H1 (cell line): ENCODE measurements at regions not wholly inside any gene's neighbourhood (a gene's known extent, or its start where the extent isn't known, plus 50 kb on each side); places are given as distances from the start of the nearest gene placed in this dataset.

ENCODE experiments used
- CTCF ChIA-PET: fragments of 300-600 bp; sonication (Branson Sonifier 250); formaldehyde crosslinking; loops from one replicate; lab custom pipeline; 2021; ENCODE audit not compliant: partially characterized antibody; lab: Charles Lee
- POLR2A ChIA-PET: fragments of 300-600 bp; sonication (Branson Sonifier 250); formaldehyde crosslinking; loops from one replicate; lab custom pipeline; 2021; ENCODE audit warnings: inconsistent platforms; ENCODE audit not compliant: partially characterized antibody; lab: Charles Lee
- DNase-seq, 2 experiments: peaks; one replicate each; pipeline versions ENCODE4 v3.0.0 to v3.0.0-alpha.2; 2010 to 2022; ENCODE audit warnings: low spot score in 2 of 2, low read depth in 1 of 2, mixed read lengths in 1 of 2
- FAIRE-seq: peaks from 2 replicates; lab custom pipeline; 2011; peaks lifted over from hg19 to GRCh38; lab: Jason Lieb, UNC
- H2AFZ ChIP-seq: 2 replicates; pipeline ENCODE4 v1.8.1; 2012; ENCODE audit warnings: low read length, inconsistent platforms
- H2AK5ac ChIP-seq: 2 replicates; pipeline ENCODE4 v1.6.1; 2013; ENCODE audit warnings: low read depth, low read length
- H2BK120ac ChIP-seq: replicated peaks from 2 replicates; pipeline ENCODE3; 2013; ENCODE audit warnings: low read depth, low read length, inconsistent platforms
- H2BK12ac ChIP-seq: 2 replicates; pipeline ENCODE4 v1.6.1; 2013; ENCODE audit warnings: low read depth, low read length
- H2BK15ac ChIP-seq: 2 replicates; pipeline ENCODE4 v1.6.1; 2013; ENCODE audit warnings: low read length
- H2BK20ac ChIP-seq: 2 replicates; pipeline ENCODE4 v1.6.1; 2013; ENCODE audit warnings: low read length
- H2BK5ac ChIP-seq: 2 replicates; pipeline ENCODE4 v1.6.1; 2013; ENCODE audit warnings: low read depth, low read length
- H3K14ac ChIP-seq: 2 replicates; pipeline ENCODE4 v1.6.1; 2013; ENCODE audit warnings: inconsistent platforms; ENCODE audit not compliant: insufficient read length
- H3K18ac ChIP-seq: 2 replicates; pipeline ENCODE4 v1.6.1; 2013; ENCODE audit warnings: low read length; ENCODE audit errors: extremely low read depth
- H3K23ac ChIP-seq: 2 replicates; pipeline ENCODE4 v1.6.1; 2013; ENCODE audit warnings: inconsistent platforms; ENCODE audit not compliant: insufficient read length
- H3K23me2 ChIP-seq: 2 replicates; pipeline ENCODE4 v1.6.1; 2013; ENCODE audit warnings: low read depth, low read length
- H3K27ac ChIP-seq: 2 replicates; pipeline ENCODE4 v1.6.1; 2011; ENCODE audit warnings: low read depth, low read length, inconsistent platforms
- H3K27me3 ChIP-seq, 4 experiments: replicated peaks in 1 of 4; 1 replicate in 1 of 4; 2 replicates in 3 of 4; pipeline versions ENCODE4 v1.6.1 to v1.8.1; 2011 to 2013; ENCODE audit warnings: low read length in 3 of 4, mild to moderate bottlenecking in 3 of 4, inconsistent platforms in 2 of 4, mixed read lengths in 2 of 4, moderate library complexity in 1 of 4; ENCODE audit not compliant: control insufficient read depth in 3 of 4, insufficient read depth in 3 of 4; ENCODE audit errors: extremely low read depth in 1 of 4
- H3K36me3 ChIP-seq, 4 experiments: 2 replicates each; pipeline versions ENCODE4 v1.6.1 to v1.8.1; 2011 to 2013; ENCODE audit warnings: mild to moderate bottlenecking in 4 of 4, low read length in 3 of 4, moderate library complexity in 2 of 4, control low read depth in 1 of 4, inconsistent platforms in 1 of 4; ENCODE audit not compliant: insufficient read depth in 4 of 4, control insufficient read depth in 2 of 4
- H3K4ac ChIP-seq: replicated peaks from 2 replicates; pipeline ENCODE3; 2013; ENCODE audit warnings: low read length, low read depth, mixed read lengths, inconsistent platforms; ENCODE audit not compliant: insufficient read length
- H3K4me1 ChIP-seq, 4 experiments: replicated peaks in 1 of 4; 1 replicate in 1 of 4; 2 replicates in 3 of 4; pipeline versions ENCODE4 v1.6.1 to v1.8.1; 2011 to 2013; ENCODE audit warnings: low read length in 3 of 4, inconsistent platforms in 2 of 4, mixed read lengths in 1 of 4; ENCODE audit not compliant: insufficient read depth in 4 of 4, control insufficient read depth in 3 of 4
- H3K4me2 ChIP-seq, 2 experiments: 2 replicates each; pipeline versions ENCODE4 v1.6.1 to v1.8.1; 2011 to 2013; ENCODE audit warnings: low read depth in 2 of 2, low read length in 2 of 2, control low read depth in 1 of 2, inconsistent platforms in 1 of 2, mild to moderate bottlenecking in 1 of 2; ENCODE audit not compliant: insufficient read depth in 1 of 2
- H3K4me3 ChIP-seq, 4 experiments: fragments of 200-600, 300-600 bp in 1 of 4; sonication (generic), shearing (Covaris generic), sonication (Bioruptor Twin) in 1 of 4; 2 replicates each; pipeline versions ENCODE4 v1.5.1 to v1.8.1; 2011 to 2016; ENCODE audit warnings: low read length in 4 of 4, low read depth in 3 of 4, control low read depth in 2 of 4, inconsistent platforms in 2 of 4, mild to moderate bottlenecking in 2 of 4, mixed read lengths in 1 of 4, moderate library complexity in 1 of 4; ENCODE audit not compliant: insufficient read depth in 2 of 4; ENCODE audit errors: extremely low read depth in 1 of 4
- H3K56ac ChIP-seq: replicated peaks from 2 replicates; pipeline ENCODE3; 2013; ENCODE audit warnings: low read depth, mild to moderate bottlenecking, mixed read lengths, low read length, inconsistent platforms; ENCODE audit not compliant: insufficient read length
- H3K79me1 ChIP-seq: 2 replicates; pipeline ENCODE4 v1.6.1; 2013; ENCODE audit warnings: low read depth, low read length, control low read depth
- H3K79me2 ChIP-seq, 2 experiments: 2 replicates each; pipeline versions ENCODE4 v1.6.1 to v1.8.1; 2012 to 2013; ENCODE audit warnings: low read length in 2 of 2, mild to moderate bottlenecking in 2 of 2, inconsistent platforms in 1 of 2; ENCODE audit not compliant: insufficient read depth in 2 of 2, control insufficient read depth in 1 of 2
- H3K9ac ChIP-seq, 4 experiments: replicated peaks in 1 of 4; 1 replicate in 1 of 4; 2 replicates in 3 of 4; pipeline versions ENCODE4 v1.6.1 to v1.8.1; 2011 to 2013; ENCODE audit warnings: low read depth in 3 of 4, low read length in 3 of 4, control low read depth in 2 of 4, mild to moderate bottlenecking in 2 of 4, moderate library complexity in 2 of 4, inconsistent platforms in 1 of 4; ENCODE audit errors: extremely low read depth in 1 of 4
- H3K9me3 ChIP-seq, 2 experiments: 2 replicates each; pipeline versions ENCODE4 v1.6.1 to v1.8.1; 2012 to 2013; ENCODE audit warnings: mild to moderate bottlenecking in 2 of 2, moderate library complexity in 2 of 2, control low read depth in 1 of 2, inconsistent platforms in 1 of 2, low read depth in 1 of 2, low read length in 1 of 2, mixed read lengths in 1 of 2; ENCODE audit not compliant: insufficient read depth in 2 of 2
- H4K20me1 ChIP-seq, 2 experiments: replicated peaks in 1 of 2; 2 replicates each; pipeline versions ENCODE3 to v1.8.1; 2011 to 2013; ENCODE audit warnings: inconsistent platforms in 2 of 2, low read length in 2 of 2, mild to moderate bottlenecking in 1 of 2; ENCODE audit not compliant: insufficient read depth in 2 of 2, control insufficient read depth in 1 of 2
- H4K5ac ChIP-seq: 2 replicates; pipeline ENCODE4 v1.6.1; 2013; ENCODE audit warnings: low read length, low read depth, mixed read lengths, inconsistent platforms; ENCODE audit not compliant: insufficient read length
- H4K8ac ChIP-seq: 2 replicates; pipeline ENCODE4 v1.8.0; 2013; ENCODE audit warnings: mild to moderate bottlenecking, moderate library complexity, low read length, inconsistent platforms; ENCODE audit not compliant: insufficient read depth; ENCODE audit errors: extremely low read depth
- H4K91ac ChIP-seq: replicated peaks from 2 replicates; pipeline ENCODE3; 2013; ENCODE audit warnings: low read length, mixed read lengths, inconsistent platforms; ENCODE audit not compliant: insufficient read length
- EGR1 ChIP-seq: IDR thresholded peaks from 2 replicates; pipeline ENCODE4 v1.6.1; 2011; ENCODE audit warnings: low read depth, low read length, borderline replicate concordance
- whole genome bisulfite sequencing, 2 experiments: shearing (Covaris generic) in 1 of 2; methylation state at CpG; one replicate each; pipeline versions ENCODE4 v1.1.6 to v1.1.7; 2013 to 2015; ENCODE audit warnings: low lambda C conversion rate in 2 of 2, mixed read lengths in 2 of 2, inconsistent platforms in 1 of 2, low coverage in 1 of 2, missing lambda C conversion rate in 1 of 2; ENCODE audit not compliant: insufficient replicate concordance in 2 of 2, insufficient coverage in 1 of 2, insufficient read length in 1 of 2; ENCODE audit errors: extremely low coverage in 1 of 2, missing lambda C conversion rate in 1 of 2; 5-methylcytosine and 5-hydroxymethylcytosine counted together
- TF ChIP-seq, protein P1 (sequence below): IDR thresholded peaks from 2 replicates; pipeline ENCODE4 v1.6.1; 2012; ENCODE audit warnings: inconsistent platforms

DNA sequence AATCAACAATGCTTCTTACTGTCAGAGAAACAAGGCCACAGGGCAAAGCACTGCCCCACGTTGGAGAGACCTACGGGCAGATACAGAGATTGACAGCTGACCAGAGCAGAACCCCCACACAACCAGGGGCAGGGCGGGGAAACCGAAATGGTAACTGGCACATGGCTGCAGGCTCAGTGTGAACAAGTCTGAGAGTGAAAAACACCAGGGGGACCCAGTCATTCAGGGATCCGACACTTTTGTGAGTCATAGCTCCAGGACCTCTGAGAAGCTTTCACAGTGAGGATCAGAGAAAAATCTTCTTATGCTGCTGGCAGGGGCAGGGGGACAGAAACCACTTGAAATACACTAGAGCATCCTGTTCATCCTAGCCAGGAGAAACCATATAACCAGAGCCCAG is 254.2 kb downstream of the C6orf118 start:
- H3K56ac ChIP-seq = no peak overlapping the region
- no peaks in the 10 kb centered on the region for H3K27me3 ChIP-seq
- H2BK15ac ChIP-seq = no peak overlapping the region
- no peaks in the 10 kb centered on the region; a peak in 1 of 8 replicates for H3K36me3 ChIP-seq
- H2BK120ac ChIP-seq = no peak overlapping the region
- H3K4me1 ChIP-seq = no peaks in the 10 kb centered on the region
- no peaks in the 10 kb centered on the region for H3K23me2 ChIP-seq
- no peak overlapping the region for H3K9ac ChIP-seq
- H4K5ac ChIP-seq = no peak overlapping the region
- H3K79me1 ChIP-seq = no peaks in the 10 kb centered on the region
- no peak overlapping the region for H3K4ac ChIP-seq
- H3K23ac ChIP-seq = no peak overlapping the region
- H2BK5ac ChIP-seq = no peak overlapping the region
- no peak for FAIRE-seq
- no peak overlapping the region for H4K91ac ChIP-seq
- no peak for TF ChIP-seq EGR1
- TF ChIP-seq, protein P1, sequence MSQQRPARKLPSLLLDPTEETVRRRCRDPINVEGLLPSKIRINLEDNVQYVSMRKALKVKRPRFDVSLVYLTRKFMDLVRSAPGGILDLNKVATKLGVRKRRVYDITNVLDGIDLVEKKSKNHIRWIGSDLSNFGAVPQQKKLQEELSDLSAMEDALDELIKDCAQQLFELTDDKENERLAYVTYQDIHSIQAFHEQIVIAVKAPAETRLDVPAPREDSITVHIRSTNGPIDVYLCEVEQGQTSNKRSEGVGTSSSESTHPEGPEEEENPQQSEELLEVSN = peak; percentile 30; the same call in 1 of the 2 replicates
- WGBS, 2 experiments = 90% methylated on average over 5 of the region's 5 CpGs; no CpG with 5 or more reads in 1 of the 2 experiments
- H3K4me3 ChIP-seq = no peak overlapping the region
- no peak overlapping the region for H3K27ac ChIP-seq
- no peak overlapping the region for H3K4me2 ChIP-seq
- ChIA-PET POLR2A (no interaction called here), CTCF (interaction anchor here (1.0 to 1.8 kb wide), 2 partner anchors 176 to 187 kb away, joined by 3 to 7 read pairs; no protein-coding TSS in a partner anchor)
- DNase-seq = no peak
- no peak overlapping the region for H2AK5ac ChIP-seq
- H2AFZ ChIP-seq = no peak overlapping the region
- H3K79me2 ChIP-seq = no peaks in the 10 kb centered on the region
- H2BK12ac ChIP-seq = no peak overlapping the region
- H4K8ac ChIP-seq = no peak overlapping the region
- no peak overlapping the region for H2BK20ac ChIP-seq
- no peak overlapping the region for H3K14ac ChIP-seq
- peaks cover 0 to under 1% of the 10 kb centered on the region in 2 experiments; a peak in 1 of 4 replicates for H3K9me3 ChIP-seq
- H3K18ac ChIP-seq = no peak overlapping the region
- H4K20me1 ChIP-seq = no peaks in the 10 kb centered on the region
